ENCODE measurements at regions not wholly inside any gene's neighbourhood (a gene's known extent, or its start where the extent isn't known, plus 50 kb on each side); places are given as distances from the start of the nearest gene placed in this dataset.

DNA sequence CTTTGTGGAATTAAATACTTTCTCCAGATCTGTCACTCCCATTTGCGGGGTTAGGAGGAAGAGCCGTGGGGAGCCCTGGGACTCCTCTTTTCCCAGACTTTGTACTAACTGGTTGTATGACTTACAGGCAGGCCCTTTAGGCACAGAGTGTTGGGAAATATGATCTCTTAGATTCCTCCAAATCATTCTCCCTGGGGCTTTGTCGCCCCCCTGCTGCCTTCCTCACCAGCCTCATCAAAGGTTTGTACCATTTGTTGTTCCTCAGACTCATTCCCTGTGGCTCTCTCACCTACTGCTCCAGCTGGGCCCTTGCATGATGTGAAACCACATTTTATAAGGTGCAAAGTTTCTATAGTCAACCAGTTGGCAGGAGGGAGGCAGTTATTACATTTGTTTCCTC, 56.4 kb downstream of the CRYGS start:
- H3K4me1 ChIP-seq = no peaks in the 10 kb centered on the region
- no peak for DNase-seq
- intact Hi-C loops (cut with DNase I; ENCODE audit: low total_unique reads) = no loop called here
- H3K4me3 ChIP-seq = no peak overlapping the region
- no peaks in the 10 kb centered on the region for H3K36me3 ChIP-seq
- no peak overlapping the region for H3K27ac ChIP-seq
- TF ChIP-seq CTCF (IDR thresholded peaks at IDR 0.05) = no peak
- TF ChIP-seq POLR2A (IDR thresholded peaks at IDR 0.05) = no peak
- no peak for TF ChIP-seq EP300 (IDR thresholded peaks at IDR 0.05; ENCODE audit: low read depth)
- TF ChIP-seq POLR2AphosphoS5 (IDR thresholded peaks at IDR 0.05) = no peak
- H3K9me3 ChIP-seq = no peaks in the 10 kb centered on the region
- in situ Hi-C loops (cut with MboI; ENCODE audit: low pct_ligation_motif_present in 1 of 4, low pct_unique_long_range_greater_than_20kb in 1 of 4, low sequenced_read_pairs in 3 of 4) = no loop called here
- WGBS, 2 donors (ENCODE audit: low coverage in 1 of 2) = 70% methylated on average over 3 of the region's 3 CpGs; no CpG with 5 or more reads in 1 of the 2 donors
- no peaks in the 10 kb centered on the region for H3K27me3 ChIP-seq

DNA sequence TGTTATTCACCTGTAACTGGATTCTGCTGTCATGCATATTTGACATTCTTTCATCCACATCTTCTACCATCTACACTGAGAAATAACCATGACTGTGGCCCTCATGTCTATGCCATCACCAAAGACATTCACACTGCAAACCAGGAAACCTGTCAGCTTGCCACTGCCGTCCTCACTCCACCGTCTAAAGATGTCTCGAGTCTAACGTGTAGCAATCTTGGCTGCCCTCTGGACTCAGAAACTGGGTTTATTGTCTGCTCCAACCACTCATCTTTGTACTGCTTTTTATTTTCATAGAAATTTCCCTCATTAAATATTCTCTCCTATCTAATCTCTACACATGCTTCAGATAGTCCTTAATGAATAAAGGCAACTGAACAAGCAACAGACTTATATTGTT, 57.1 kb downstream of the CRYGS start:
- in situ Hi-C loops (cut with MboI; ENCODE audit: low pct_ligation_motif_present in 1 of 4, low pct_unique_long_range_greater_than_20kb in 1 of 4, low sequenced_read_pairs in 3 of 4) (no loop called here), intact Hi-C loops (cut with DNase I; ENCODE audit: low total_unique reads) (no loop called here)
- no peaks in the 10 kb centered on the region for H3K4me1 ChIP-seq
- no peak overlapping the region for H3K4me3 ChIP-seq
- no peak overlapping the region for H3K27ac ChIP-seq
- 71 to 83% methylated on average over 4 of the region's 4 CpGs for WGBS, 2 donors (ENCODE audit: low coverage in 1 of 2)
- no peaks in the 10 kb centered on the region for H3K9me3 ChIP-seq
- DNase-seq = no peak
- no peaks in the 10 kb centered on the region for H3K27me3 ChIP-seq
- no peaks in the 10 kb centered on the region for H3K36me3 ChIP-seq
- TF ChIP-seq POLR2AphosphoS5 (IDR thresholded peaks at IDR 0.05) (no peak), EP300 (IDR thresholded peaks at IDR 0.05; ENCODE audit: low read depth) (no peak), CTCF (IDR thresholded peaks at IDR 0.05) (no peak), POLR2A (IDR thresholded peaks at IDR 0.05) (no peak)

GRCh38 chr3:186483611-186484340, 60.4 kb downstream of the CRYGS start:
- H3K4me3 ChIP-seq = no peak overlapping the region
- H3K9me3 ChIP-seq = no peaks in the 10 kb centered on the region
- H3K27ac ChIP-seq = no peak overlapping the region
- WGBS, 2 donors (ENCODE audit: low coverage in 1 of 2) = 78 to 81% methylated on average over 5 to 8 of the region's 8 CpGs
- TF ChIP-seq CTCF (IDR thresholded peaks at IDR 0.05) = no peak
- no peak for TF ChIP-seq EP300 (IDR thresholded peaks at IDR 0.05; ENCODE audit: low read depth)
- TF ChIP-seq POLR2AphosphoS5 (IDR thresholded peaks at IDR 0.05) = no peak
- no peak for TF ChIP-seq POLR2A (IDR thresholded peaks at IDR 0.05)
- no peaks in the 10 kb centered on the region for H3K36me3 ChIP-seq
- in situ Hi-C loops (cut with MboI; ENCODE audit: low pct_ligation_motif_present in 1 of 4, low pct_unique_long_range_greater_than_20kb in 1 of 4, low sequenced_read_pairs in 3 of 4) = no loop called here
- intact Hi-C loops (cut with DNase I; ENCODE audit: low total_unique reads) = no loop called here
- DNase-seq = no peak
- H3K27me3 ChIP-seq = no peaks in the 10 kb centered on the region
- H3K4me1 ChIP-seq = no peaks in the 10 kb centered on the region

DNA sequence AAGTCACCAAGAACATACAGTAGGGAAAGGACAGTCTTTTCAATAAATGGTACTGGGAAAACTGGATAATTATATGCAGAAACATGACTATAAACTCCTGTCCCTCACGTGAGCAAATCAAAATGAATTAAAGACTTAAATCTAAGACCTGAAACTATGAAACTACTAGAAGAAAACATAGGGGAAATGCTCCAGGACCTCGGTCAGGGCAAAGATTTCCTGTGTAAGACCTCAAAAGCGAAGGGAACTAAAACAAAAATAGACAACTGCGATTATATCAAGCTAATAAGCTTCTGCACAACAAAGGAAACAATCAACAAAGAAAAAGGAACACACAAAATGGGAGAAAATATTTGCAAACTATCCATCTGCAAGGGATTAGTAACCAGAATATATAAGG, 62.7 kb downstream of the CRYGS start:
- Histone ChIP-seq H3K9me3 (no peaks in the 10 kb centered on the region), H3K4me3 (no peak overlapping the region), H3K4me1 (no peaks in the 10 kb centered on the region), H3K27me3 (no peaks in the 10 kb centered on the region), H3K27ac (no peak overlapping the region), H3K36me3 (no peaks in the 10 kb centered on the region)
- in situ Hi-C loops (cut with MboI; ENCODE audit: low pct_ligation_motif_present in 1 of 4, low pct_unique_long_range_greater_than_20kb in 1 of 4, low sequenced_read_pairs in 3 of 4) = no loop called here
- 58 to 74% methylated on average over 4 of the region's 4 CpGs for WGBS, 2 donors (ENCODE audit: low coverage in 1 of 2)
- intact Hi-C loops (cut with DNase I; ENCODE audit: low total_unique reads) = no loop called here
- DNase-seq = no peak
- TF ChIP-seq CTCF (IDR thresholded peaks at IDR 0.05) (no peak), EP300 (IDR thresholded peaks at IDR 0.05; ENCODE audit: low read depth) (no peak), POLR2A (IDR thresholded peaks at IDR 0.05) (no peak), POLR2AphosphoS5 (IDR thresholded peaks at IDR 0.05) (no peak)
